BLaER1 (cell line): ENCODE measurements at regions not wholly inside any gene's neighbourhood (a gene's known extent, or its start where the extent isn't known, plus 50 kb on each side); places are given as distances from the start of the nearest gene placed in this dataset.

Experiments used
- H3K27ac ChIP-seq: shearing (Covaris generic); formaldehyde crosslinking; 2 replicates; pipeline ENCODE4 v1.8.1; 2022
- H3K27me3 ChIP-seq: shearing (Covaris generic); formaldehyde crosslinking; 2 replicates; pipeline ENCODE4 v1.8.1; 2022
- H3K36me3 ChIP-seq: shearing (Covaris generic); formaldehyde crosslinking; 2 replicates; pipeline ENCODE4 v1.8.1; 2022
- H3K4me1 ChIP-seq: shearing (Covaris generic); formaldehyde crosslinking; 2 replicates; pipeline ENCODE4 v1.8.1; 2022
- H3K4me2 ChIP-seq: shearing (Covaris generic); formaldehyde crosslinking; 2 replicates; pipeline ENCODE4 v1.8.1; 2022
- H3K4me3 ChIP-seq: shearing (Covaris generic); formaldehyde crosslinking; 2 replicates; pipeline ENCODE4 v1.8.1; 2022
- H3K9ac ChIP-seq: shearing (Covaris generic); formaldehyde crosslinking; 2 replicates; pipeline ENCODE4 v1.8.1; 2022
- H3K9me3 ChIP-seq: shearing (Covaris generic); formaldehyde crosslinking; 2 replicates; pipeline ENCODE4 v1.8.1; 2022
- H4K20me1 ChIP-seq: shearing (Covaris generic); formaldehyde crosslinking; 2 replicates; pipeline ENCODE4 v1.8.1; 2022
- Cebpa-rat ChIP-seq: shearing (Covaris generic); IDR thresholded peaks from 2 replicates; pipeline ENCODE4 v1.8.1; 2022

DNA sequence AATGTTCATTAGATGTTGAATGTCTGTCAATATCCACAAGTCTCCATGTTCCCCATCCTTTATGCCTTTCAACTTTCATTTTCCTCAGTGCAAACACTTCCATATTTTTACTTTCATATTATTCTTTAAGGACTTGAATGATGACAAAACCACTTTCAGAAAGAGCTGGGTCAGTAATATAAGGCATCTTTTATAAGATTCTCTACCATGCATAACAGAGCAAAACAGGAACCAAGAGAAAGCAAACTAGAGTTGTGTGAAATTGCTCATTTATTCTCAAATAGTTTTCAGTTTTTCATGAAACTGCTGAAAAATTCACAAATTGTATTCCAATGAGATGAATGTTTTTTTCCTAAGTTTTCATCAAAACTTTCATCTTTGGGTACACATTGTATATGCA lies 1247.6 kb downstream of the PCDH17 start:
- Histone ChIP-seq H3K27ac (no peak overlapping the region), H3K9me3 (no peaks in the 10 kb centered on the region), H3K4me3 (no peak overlapping the region), H4K20me1 (no peaks in the 10 kb centered on the region), H3K27me3 (no peaks in the 10 kb centered on the region), H3K4me1 (no peaks in the 10 kb centered on the region), H3K9ac (no peak overlapping the region), H3K4me2 (no peak overlapping the region), H3K36me3 (no peaks in the 10 kb centered on the region)
- no peak for TF ChIP-seq Cebpa-rat

DNA sequence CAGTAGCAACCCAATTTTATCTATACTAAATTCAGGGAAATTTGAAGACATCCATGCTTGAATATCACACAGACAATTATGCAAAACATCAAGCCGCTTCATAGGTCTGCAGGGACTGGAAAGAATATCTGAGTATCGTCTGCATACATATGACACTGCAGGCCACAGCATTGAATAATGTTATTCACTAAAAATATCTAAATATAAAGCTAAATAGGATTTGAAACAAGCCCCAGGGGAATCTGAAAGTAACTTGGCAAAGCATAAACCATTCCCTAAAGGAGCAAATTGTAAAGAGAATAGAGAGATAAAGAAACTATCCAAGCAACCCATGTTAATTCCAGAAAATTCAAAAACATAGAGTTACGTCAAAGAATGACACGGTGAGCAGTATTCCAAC lies 1251.0 kb downstream of the PCDH17 start:
- H3K27ac ChIP-seq, result no peak overlapping the region
- H3K36me3 ChIP-seq, result no peaks in the 10 kb centered on the region
- H4K20me1 ChIP-seq, result no peaks in the 10 kb centered on the region
- H3K9me3 ChIP-seq, result no peaks in the 10 kb centered on the region
- no peak overlapping the region for H3K4me3 ChIP-seq
- H3K27me3 ChIP-seq, result no peaks in the 10 kb centered on the region
- no peak overlapping the region for H3K4me2 ChIP-seq
- no peak overlapping the region for H3K9ac ChIP-seq
- H3K4me1 ChIP-seq, result no peaks in the 10 kb centered on the region
- TF ChIP-seq Cebpa-rat, result no peak

DNA sequence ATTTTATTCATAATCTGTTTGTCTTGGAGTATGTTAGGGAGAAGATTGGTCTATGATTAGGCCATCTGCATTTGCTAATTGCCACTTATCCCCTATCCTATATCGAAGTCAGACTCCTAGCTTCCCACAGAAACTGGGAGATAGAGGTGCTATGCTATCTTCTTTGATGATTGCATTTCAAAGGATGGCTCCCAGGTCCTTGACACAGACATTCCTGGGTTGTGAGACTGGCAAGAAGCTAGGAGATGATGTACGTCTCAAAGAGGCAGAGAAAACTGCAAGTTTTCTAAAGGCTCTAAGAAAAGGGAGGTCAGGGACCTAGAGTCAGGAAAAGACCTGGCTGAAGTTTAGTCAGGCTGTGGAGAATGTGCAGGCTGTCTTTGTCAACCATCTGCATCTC lies 1251.9 kb downstream of the PCDH17 start:
- Histone ChIP-seq H3K4me2 (no peak overlapping the region), H3K4me1 (no peaks in the 10 kb centered on the region), H3K9me3 (no peaks in the 10 kb centered on the region), H3K27ac (no peak overlapping the region), H3K36me3 (no peaks in the 10 kb centered on the region), H3K4me3 (no peak overlapping the region), H3K9ac (no peak overlapping the region), H3K27me3 (no peaks in the 10 kb centered on the region), H4K20me1 (no peaks in the 10 kb centered on the region)
- TF ChIP-seq Cebpa-rat, result no peak

DNA sequence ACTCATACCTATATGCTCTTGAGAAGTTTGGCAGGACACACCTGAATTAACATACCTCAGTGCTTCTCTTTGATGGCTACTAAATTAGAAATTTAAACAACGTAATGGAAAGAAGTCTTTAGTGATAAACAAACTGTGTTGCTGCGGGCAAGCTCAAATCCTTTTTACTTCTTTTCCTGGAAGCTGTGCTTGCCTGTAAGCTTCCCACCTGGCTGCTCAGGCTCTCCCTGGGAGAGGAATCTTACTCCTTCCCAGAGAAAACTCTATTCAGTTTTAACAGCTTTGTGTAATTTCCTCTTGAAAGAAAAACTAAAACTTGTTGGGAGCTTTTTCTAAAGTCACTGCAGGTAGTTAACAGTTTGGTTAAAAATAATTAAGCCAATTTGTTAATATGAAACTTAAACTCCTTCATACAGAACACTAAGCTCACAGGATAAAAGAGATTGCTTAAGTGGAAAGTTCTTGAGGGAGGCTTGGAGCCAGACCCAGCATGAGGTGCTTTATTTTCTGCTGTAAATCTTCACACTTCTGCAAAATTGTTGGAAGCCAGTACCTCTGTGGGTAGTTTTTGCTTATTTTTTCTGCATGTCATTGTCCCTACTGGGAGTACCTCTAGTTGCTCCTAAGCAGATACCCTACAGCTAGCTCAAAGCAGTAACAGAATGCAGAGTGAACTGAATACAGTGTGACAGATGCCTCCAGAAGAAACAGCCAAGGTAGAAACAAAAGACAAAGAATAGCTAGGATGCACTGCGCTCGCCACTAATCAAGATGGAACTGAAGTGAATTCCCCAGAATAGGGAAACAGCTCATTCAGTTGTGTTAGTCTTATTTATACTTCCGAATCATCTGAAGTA lies 1253.0 kb downstream of the PCDH17 start:
- H3K9me3 ChIP-seq, result no peaks in the 10 kb centered on the region
- no peak overlapping the region for H3K27ac ChIP-seq
- no peak overlapping the region for H3K9ac ChIP-seq
- H3K4me3 ChIP-seq, result no peak overlapping the region
- no peaks in the 10 kb centered on the region for H3K4me1 ChIP-seq
- H3K36me3 ChIP-seq, result no peaks in the 10 kb centered on the region
- H4K20me1 ChIP-seq, result no peaks in the 10 kb centered on the region
- no peak overlapping the region for H3K4me2 ChIP-seq
- no peaks in the 10 kb centered on the region for H3K27me3 ChIP-seq
- no peak for TF ChIP-seq Cebpa-rat

DNA sequence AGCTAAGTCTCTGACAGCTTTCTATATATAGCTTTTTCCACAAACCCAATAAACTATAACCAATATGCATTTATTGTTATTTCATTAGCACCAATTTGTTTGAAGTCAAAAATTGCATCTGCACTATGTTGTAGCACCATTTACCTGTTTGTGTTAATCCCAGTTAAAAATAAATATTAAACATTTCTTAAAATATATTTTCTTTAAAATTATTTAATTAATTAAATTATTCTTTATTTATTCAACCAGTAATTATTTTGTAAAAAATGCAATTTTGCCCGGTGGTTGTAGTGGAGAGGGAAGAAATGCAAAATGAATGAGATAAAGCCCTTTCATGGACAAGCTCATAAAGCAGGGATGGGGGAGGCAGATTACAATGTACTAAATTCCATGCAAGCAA lies 1257.9 kb downstream of the PCDH17 start:
- Histone ChIP-seq H3K9ac (no peak overlapping the region), H3K4me1 (no peaks in the 10 kb centered on the region)

DNA sequence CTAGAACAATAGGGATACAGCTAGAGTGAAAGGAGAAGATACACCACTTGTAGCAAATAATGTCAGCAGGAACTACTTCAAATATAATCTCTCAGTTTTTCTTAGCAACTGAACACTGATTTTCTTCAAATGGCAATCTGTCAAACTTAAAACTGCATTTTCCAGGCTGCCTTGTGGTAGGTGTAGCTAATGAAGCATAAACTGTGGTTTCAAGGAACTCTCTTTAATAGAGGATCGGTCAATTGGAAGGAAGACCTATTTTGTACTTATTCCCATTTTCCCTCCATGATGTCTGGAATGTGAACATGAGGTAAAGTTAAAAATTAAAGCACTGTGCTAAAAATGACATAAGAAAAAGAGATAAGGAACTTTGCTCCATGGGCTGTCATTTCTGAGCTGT lies 1261.9 kb downstream of the PCDH17 start:
- TF ChIP-seq Cebpa-rat, result no peak
- Histone ChIP-seq H3K27ac (no peak overlapping the region), H3K4me1 (no peaks in the 10 kb centered on the region), H3K9me3 (no peaks in the 10 kb centered on the region), H3K4me3 (no peak overlapping the region), H3K9ac (no peak overlapping the region), H4K20me1 (no peaks in the 10 kb centered on the region), H3K4me2 (no peak overlapping the region), H3K27me3 (no peaks in the 10 kb centered on the region), H3K36me3 (no peaks in the 10 kb centered on the region)

More for the DNA sequence above, 1257.9 kb downstream of the PCDH17 start:
- H4K20me1 ChIP-seq, result no peaks in the 10 kb centered on the region
- no peak overlapping the region for H3K27ac ChIP-seq
- H3K4me2 ChIP-seq, result no peak overlapping the region
- no peaks in the 10 kb centered on the region for H3K27me3 ChIP-seq
- TF ChIP-seq Cebpa-rat, result no peak
- H3K9me3 ChIP-seq, result no peaks in the 10 kb centered on the region
- no peak overlapping the region for H3K4me3 ChIP-seq
- H3K36me3 ChIP-seq, result no peaks in the 10 kb centered on the region

DNA sequence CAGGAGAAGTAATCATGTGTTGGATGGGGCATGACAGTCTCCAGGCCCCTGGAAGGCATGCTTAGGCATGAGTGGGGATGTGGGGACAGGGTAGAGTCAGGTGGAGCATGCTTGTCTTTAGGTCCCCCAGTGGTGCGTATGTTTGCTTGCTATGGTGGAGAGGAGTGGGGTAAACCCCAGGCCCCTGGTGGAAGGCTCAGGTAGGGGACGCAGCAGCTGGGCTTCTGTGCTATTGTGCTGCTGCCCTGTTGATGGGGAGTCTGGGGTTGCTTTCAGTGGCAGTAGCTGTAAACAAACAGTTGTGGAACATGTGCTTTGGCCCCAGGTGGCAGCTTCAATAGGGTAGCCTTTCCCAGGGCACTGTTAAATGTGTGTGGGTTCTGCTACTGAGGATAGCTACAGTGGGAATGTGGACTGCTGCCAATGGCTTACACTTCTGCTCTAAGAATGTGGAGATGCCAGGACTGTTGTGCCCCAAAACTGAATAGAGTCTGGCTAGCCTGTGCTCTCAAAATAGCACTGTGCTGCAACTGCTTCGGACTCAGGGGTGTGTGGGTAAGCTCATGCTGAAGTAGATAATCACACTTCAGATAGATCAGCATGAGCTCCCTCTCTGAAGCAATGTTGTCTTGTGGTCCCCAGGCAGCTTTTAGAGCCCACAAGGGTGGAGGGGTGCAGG lies 1257.3 kb downstream of the DIAPH3 start:
- Histone ChIP-seq H4K20me1 (no peaks in the 10 kb centered on the region), H3K4me2 (no peak overlapping the region), H3K4me1 (no peaks in the 10 kb centered on the region)

DNA sequence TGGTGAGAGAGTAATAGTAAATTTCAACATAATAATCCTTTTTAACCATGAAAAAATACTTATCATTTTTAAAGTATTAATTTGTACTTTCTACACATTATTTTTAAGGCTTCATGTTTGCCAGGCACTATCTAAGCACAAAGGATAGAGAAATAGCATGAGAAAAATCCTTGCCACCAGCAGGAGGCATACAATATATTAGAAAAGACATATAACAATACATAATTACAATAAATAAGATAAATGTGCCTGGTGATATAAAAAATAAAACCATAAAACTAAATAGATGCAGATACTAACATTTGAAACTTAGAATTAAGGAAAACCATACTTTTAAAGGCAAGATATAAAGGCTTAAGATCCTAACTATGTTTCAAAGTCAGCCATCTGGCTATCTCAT lies 1256.4 kb downstream of the DIAPH3 start:
- no peak overlapping the region for H3K9ac ChIP-seq
- no peaks in the 10 kb centered on the region for H4K20me1 ChIP-seq
- H3K27ac ChIP-seq, result no peak overlapping the region
- H3K4me1 ChIP-seq, result no peaks in the 10 kb centered on the region
- H3K9me3 ChIP-seq, result no peaks in the 10 kb centered on the region
- no peaks in the 10 kb centered on the region for H3K27me3 ChIP-seq
- H3K4me3 ChIP-seq, result no peak overlapping the region
- no peak for TF ChIP-seq Cebpa-rat
- no peaks in the 10 kb centered on the region for H3K36me3 ChIP-seq
- H3K4me2 ChIP-seq, result no peak overlapping the region

More for the DNA sequence above, 1257.3 kb downstream of the DIAPH3 start:
- Histone ChIP-seq H3K27ac (no peak overlapping the region), H3K4me3 (no peak overlapping the region), H3K27me3 (no peaks in the 10 kb centered on the region), H3K9ac (no peak overlapping the region), H3K36me3 (no peaks in the 10 kb centered on the region), H3K9me3 (no peaks in the 10 kb centered on the region)
- TF ChIP-seq Cebpa-rat, result no peak

DNA sequence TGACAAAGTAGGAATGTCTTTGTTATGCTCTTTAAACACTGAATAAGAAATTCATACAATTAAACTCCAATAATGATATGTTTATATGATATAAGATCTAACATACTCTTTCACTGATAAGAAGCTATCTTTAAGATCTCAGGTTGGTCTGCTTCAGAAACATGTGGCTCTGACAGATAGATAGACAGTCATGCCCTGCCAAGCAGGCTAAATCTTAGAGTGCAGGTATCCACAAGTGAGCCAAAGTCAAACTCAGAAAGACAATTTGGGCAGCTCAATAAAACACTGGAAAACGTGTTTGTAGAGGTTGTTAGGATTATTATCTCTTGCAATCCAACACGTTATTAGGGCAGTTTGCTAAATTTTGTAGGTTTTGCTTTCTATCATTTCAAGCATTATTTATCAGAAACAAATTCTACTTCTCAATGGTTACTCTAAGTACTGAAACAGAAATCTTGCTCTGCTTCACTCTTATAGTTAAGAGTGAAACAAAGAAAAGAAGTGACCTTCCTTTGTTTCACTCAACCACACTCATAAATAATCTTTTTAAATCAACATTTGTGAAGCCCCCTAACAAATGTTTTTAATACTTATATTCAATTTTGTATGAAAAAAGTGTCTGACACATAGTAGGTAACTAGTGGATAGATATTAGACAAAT lies 1255.6 kb downstream of the DIAPH3 start:
- no peak for TF ChIP-seq Cebpa-rat
- no peaks in the 10 kb centered on the region for H3K4me1 ChIP-seq
- no peak overlapping the region for H3K9ac ChIP-seq
- H4K20me1 ChIP-seq, result no peaks in the 10 kb centered on the region
- H3K27me3 ChIP-seq, result no peaks in the 10 kb centered on the region
- H3K4me2 ChIP-seq, result no peak overlapping the region
- H3K36me3 ChIP-seq, result no peaks in the 10 kb centered on the region
- no peak overlapping the region for H3K4me3 ChIP-seq
- no peaks in the 10 kb centered on the region for H3K9me3 ChIP-seq
- no peak overlapping the region for H3K27ac ChIP-seq

DNA sequence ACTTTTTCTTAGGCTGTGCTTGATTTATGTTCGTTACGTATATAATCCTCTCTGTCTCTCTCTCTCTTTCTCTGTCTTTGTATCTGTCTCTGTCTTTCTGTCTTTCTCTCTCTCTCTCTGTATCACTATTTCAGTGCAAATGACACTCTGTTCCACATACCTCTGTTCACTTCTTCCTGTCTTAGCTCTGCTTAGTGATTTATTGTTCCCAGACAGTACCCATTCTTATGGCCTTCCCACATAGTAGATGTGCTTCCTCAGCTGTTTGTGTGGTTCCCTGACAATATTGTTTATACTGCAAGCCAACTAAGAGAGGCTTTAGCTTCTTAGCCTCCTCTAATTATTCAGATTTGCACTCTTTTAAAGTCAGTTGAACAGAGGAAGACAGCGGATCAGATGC lies 1244.2 kb downstream of the DIAPH3 start:
- H3K4me3 ChIP-seq, result no peak overlapping the region
- H3K27ac ChIP-seq, result no peak overlapping the region
- H3K27me3 ChIP-seq, result no peaks in the 10 kb centered on the region
- H3K9me3 ChIP-seq, result no peaks in the 10 kb centered on the region
- no peaks in the 10 kb centered on the region for H4K20me1 ChIP-seq
- H3K4me1 ChIP-seq, result no peaks in the 10 kb centered on the region
- TF ChIP-seq Cebpa-rat, result no peak
- H3K36me3 ChIP-seq, result no peaks in the 10 kb centered on the region
- no peak overlapping the region for H3K9ac ChIP-seq
- no peak overlapping the region for H3K4me2 ChIP-seq
